Neutrophil (primary cell): ENCODE measurements at regions not wholly inside any gene's neighbourhood (a gene's known extent, or its start where the extent isn't known, plus 50 kb on each side); places are given as distances from the start of the nearest gene placed in this dataset.

ENCODE experiments used
- H3K27ac ChIP-seq: fragments of 200-600 bp; sonication (generic); 2 replicates; pipeline ENCODE4 v1.5.1; 2016; ENCODE audit warnings: mild to moderate bottlenecking, moderate library complexity
- H3K27me3 ChIP-seq: fragments of 200-600 bp; sonication (generic); 2 replicates; pipeline ENCODE4 v1.6.0; 2016; ENCODE audit warnings: mild to moderate bottlenecking
- H3K36me3 ChIP-seq: fragments of 200-600 bp; sonication (generic); 2 replicates; pipeline ENCODE4 v1.5.1; 2017
- H3K4me1 ChIP-seq, 2 experiments: fragments of 200-600 bp in 1 of 2; sonication (generic) in 1 of 2; 1 replicate in 1 of 2; 2 replicates in 1 of 2; pipeline versions ENCODE4 v1.5.1 to v1.6.1; 2013 to 2016; ENCODE audit warnings: low read depth in 1 of 2, low read length in 1 of 2, mild to moderate bottlenecking in 1 of 2, moderate library complexity in 1 of 2; ENCODE audit not compliant: control insufficient read depth in 1 of 2, insufficient read depth in 1 of 2
- H3K4me3 ChIP-seq, 2 experiments: fragments of 200-600 bp in 1 of 2; sonication (generic) in 1 of 2; 1 replicate in 1 of 2; 2 replicates in 1 of 2; pipeline ENCODE4 v1.5.1; 2013 to 2016; ENCODE audit warnings: low read depth in 1 of 2, low read length in 1 of 2, mild to moderate bottlenecking in 1 of 2, moderate library complexity in 1 of 2
- H3K9me3 ChIP-seq: fragments of 200-600 bp; sonication (generic); 2 replicates; pipeline ENCODE4 v1.5.1; 2016
- CTCF ChIP-seq: fragments of 200-600 bp; sonication (generic); IDR thresholded peaks from 2 replicates; pipeline ENCODE4 v1.5.1; 2016; ENCODE audit warnings: antibody characterized with exemption

DNA sequence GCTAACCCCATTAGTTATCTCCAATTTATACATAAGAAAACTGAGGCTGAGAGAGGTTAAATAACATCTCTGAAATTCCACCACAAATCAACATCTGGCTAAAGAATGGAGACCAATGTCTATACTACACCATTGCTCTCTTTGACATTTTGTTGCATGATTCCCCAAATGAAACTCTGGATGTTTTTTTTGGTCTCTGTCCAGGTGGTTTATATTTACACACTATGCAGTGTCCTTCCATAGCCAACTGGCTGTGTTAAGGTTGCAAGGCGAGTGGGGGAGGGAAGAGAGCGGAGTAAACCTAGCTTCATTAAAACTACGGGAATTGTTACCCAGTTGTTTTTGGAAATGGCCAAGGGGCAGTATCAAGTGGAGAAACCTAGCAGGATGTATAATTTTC is 67.2 kb downstream of the KIF4B start:
- Histone ChIP-seq H3K4me1 (no peaks in the 10 kb centered on the region), H3K9me3 (no peaks in the 10 kb centered on the region), H3K4me3 (no peak overlapping the region), H3K27ac (no peak overlapping the region), H3K36me3 (no peaks in the 10 kb centered on the region), H3K27me3 (no peaks in the 10 kb centered on the region)
- no peak for TF ChIP-seq CTCF

GRCh38 chr5:155081618-155082017 is 68.1 kb downstream of the KIF4B start:
- no peak overlapping the region for H3K27ac ChIP-seq
- H3K9me3 ChIP-seq: no peaks in the 10 kb centered on the region
- H3K4me1 ChIP-seq: no peaks in the 10 kb centered on the region
- H3K4me3 ChIP-seq: no peak overlapping the region
- H3K27me3 ChIP-seq: no peaks in the 10 kb centered on the region
- no peaks in the 10 kb centered on the region for H3K36me3 ChIP-seq
- TF ChIP-seq CTCF: no peak

DNA sequence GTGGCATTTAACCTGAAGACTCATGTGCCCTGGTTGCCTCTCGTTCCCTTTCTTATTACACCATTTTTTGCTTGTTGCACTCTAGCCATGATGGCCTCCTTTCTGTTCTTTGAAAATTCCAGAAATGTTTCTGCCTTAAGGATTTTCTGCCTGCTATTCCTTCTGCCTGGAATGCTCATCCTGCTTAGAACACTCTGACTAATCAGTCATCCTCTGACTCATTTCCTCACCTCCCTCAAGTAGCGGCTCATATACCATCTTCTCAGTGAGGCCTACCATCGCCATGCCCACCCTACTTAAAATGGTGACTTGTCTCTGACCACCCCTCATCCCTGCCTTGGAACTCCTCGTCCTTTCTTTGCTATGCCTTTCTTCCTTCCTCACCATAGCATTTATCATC is 68.8 kb downstream of the KIF4B start:
- no peak overlapping the region for H3K4me3 ChIP-seq
- H3K4me1 ChIP-seq: no peaks in the 10 kb centered on the region
- no peaks in the 10 kb centered on the region for H3K27me3 ChIP-seq
- no peaks in the 10 kb centered on the region for H3K9me3 ChIP-seq
- TF ChIP-seq CTCF: no peak
- H3K36me3 ChIP-seq: no peaks in the 10 kb centered on the region
- H3K27ac ChIP-seq: no peak overlapping the region

- no peak overlapping the region for H3K27ac ChIP-seq
- no peaks in the 10 kb centered on the region for H3K9me3 ChIP-seq
- H3K4me1 ChIP-seq: no peaks in the 10 kb centered on the region
Measured at GRCh38 chr5:155085282-155085989, 71.9 kb downstream of the KIF4B start.

DNA sequence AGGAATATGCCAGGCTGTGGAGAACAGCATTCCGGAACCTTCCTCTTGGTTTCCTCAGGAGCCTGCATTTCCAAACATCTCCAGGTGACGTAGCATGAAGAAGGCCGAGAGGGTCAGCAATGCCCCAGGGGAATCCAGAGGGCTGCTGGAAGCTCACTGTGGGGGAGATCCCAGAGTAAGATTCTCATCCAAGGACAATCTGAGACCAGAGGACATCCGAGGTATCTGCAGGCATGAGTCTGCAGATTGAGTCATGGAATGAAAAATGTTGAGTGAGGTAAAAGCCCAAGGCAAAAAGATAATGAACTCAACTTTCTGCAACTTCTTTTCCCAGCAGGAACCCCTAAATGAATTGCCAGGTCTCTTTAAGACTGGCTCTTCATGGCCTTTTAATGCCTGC is 73.5 kb downstream of the KIF4B start:
- Histone ChIP-seq H3K36me3 (no peaks in the 10 kb centered on the region), H3K27ac (no peak overlapping the region), H3K9me3 (no peaks in the 10 kb centered on the region), H3K4me1 (peaks cover 0 to under 1% of the 10 kb centered on the region in 2 experiments), H3K27me3 (no peaks in the 10 kb centered on the region), H3K4me3 (no peak overlapping the region)
- TF ChIP-seq CTCF: no peak

More at GRCh38 chr5:155085282-155085989, 71.9 kb downstream of the KIF4B start:
- no peaks in the 10 kb centered on the region for H3K36me3 ChIP-seq
- no peak for TF ChIP-seq CTCF
- no peak overlapping the region for H3K4me3 ChIP-seq
- no peaks in the 10 kb centered on the region for H3K27me3 ChIP-seq
